ENCODE measurements at regions not wholly inside any gene's neighbourhood (a gene's known extent, or its start where the extent isn't known, plus 50 kb on each side); places are given as distances from the start of the nearest gene placed in this dataset.

GRCh38 chr1:199150756-199151155 is 511.9 kb downstream of the PTPRC start:
- no peak for DNase-seq (ENCODE audit: low read depth in 3 of 3, low spot score in 2 of 3)

DNA sequence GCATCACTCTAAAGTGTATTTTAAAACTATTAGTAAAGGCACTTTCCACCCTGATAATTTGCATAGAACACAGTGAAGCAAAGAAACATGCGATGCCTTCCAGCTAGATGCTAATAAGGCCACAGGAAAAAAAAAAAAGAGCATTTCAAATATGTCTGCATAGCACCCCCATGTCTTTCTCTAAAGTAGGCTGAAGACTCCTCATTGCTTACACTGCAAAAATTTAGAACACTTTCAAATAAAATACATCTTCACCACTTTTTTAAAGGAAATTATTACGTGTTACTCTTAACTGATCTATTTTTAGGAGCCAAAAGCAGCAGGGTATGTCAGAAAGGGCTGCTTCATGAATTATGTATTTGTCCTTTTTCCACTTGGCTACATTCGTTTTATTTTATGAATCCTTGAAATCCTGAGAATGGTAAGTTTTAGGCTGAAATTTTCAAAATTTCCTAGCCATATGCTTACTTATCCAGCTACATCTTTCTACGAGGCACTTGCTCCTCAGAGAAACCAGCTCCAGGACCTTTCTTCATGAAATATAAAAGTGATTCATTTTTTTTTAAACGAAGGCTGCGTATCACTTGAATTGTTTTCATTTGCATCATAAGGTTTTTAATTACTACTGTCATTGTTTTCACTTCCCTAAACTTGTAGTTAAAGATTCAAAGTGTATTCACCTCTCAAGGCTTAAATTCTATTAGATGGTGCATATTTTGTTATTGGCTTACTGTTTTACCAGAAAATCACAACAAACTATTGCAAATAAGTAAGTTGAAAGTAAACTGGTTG is 513.0 kb downstream of the PTPRC start:
- no peak for DNase-seq (ENCODE audit: low read depth in 3 of 3, low spot score in 2 of 3)

DNA sequence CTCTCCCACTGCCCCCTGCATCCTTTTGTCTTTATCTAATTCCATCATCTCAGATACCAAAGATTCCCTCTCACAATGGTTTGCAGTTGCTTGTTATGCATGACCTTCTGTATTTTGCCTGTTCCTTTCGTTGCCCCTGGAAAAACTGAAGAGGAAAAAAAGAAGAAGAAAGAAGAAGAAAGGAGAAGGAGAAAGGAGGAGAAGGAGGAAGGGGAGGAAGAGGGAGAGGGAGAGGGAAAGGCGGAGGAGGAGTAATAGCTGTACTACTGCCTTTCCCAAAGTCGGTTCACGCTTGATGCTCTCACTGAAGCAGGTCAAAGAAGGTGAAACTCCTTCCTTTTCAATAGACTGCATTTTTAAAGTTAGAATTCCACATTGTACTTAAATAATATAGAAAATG is 513.8 kb downstream of the PTPRC start:
- DNase-seq (ENCODE audit: low read depth in 3 of 3, low spot score in 2 of 3) = no peak

DNA sequence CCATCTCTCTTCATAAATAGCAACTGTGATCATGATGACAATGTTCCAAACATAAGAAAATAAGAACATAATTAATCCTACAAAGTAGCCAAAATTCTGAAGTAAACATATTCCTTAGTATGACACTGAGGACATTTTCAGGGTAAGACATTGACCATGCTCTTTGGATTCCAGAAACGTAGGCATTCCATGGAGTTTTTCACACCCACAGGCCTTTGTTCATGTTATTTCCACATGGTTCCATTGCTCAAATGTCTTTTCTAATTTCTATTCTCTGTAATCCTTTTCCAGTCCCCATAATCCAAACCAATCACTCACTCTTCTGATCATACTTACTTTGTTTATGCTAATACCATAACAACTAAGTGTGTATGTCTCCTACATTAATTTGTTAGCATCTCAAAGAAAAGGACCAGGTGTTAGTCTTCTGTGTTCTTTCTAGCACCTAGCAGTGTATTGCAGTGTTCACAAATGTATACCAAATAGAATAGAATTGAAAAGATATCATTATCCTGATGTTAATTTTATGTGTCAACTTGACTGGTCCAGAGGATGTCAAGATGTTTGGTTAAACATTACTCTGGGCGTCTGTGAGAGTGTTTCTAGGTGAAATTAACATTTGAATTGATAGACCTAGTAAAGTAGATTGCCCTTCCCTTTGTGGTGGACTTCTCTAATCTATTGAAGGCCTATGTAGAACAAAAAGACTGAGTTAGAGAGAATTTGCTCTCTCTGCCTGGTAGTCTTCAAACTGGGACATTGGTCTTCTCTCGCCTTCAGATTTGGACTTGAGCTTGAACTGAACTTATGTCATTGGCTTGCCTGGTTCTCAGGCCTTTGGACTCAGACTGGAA is 516.6 kb downstream of the PTPRC start:
- no peak for DNase-seq (ENCODE audit: low read depth in 3 of 3, low spot score in 2 of 3)

- no peak for DNase-seq (ENCODE audit: low read depth in 3 of 3, low spot score in 2 of 3)
Measured at GRCh38 chr1:199157494-199157893, 518.7 kb downstream of the PTPRC start.

GRCh38 chr1:199160521-199161318 is 521.9 kb downstream of the PTPRC start:
- DNase-seq (ENCODE audit: low read depth in 3 of 3, low spot score in 2 of 3) = no peak

DNA sequence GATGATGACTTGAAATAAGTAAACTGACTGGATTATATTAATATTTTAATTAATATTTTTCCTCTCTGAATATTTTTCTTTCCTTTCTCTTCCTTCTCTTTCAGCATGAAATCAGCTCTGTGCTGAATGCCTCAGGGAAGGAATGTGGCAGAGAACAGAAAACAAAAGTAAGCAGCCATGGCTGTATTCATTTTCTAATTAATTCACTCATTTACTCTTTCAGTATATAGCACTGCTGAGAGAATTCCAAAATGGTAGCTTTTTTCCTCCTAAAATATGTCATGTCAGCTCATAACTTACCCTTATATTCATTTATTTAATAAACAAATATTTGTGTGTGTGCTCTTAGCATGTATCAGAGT is 522.5 kb downstream of the PTPRC start:
- no peak for DNase-seq (ENCODE audit: low read depth in 3 of 3, low spot score in 2 of 3)

GRCh38 chr1:199161766-199162303 is 523.0 kb downstream of the PTPRC start:
- no peak for DNase-seq (ENCODE audit: low read depth in 3 of 3, low spot score in 2 of 3)

- DNase-seq (ENCODE audit: low read depth in 3 of 3, low spot score in 2 of 3) = no peak
Measured at GRCh38 chr1:199163267-199163666, 524.4 kb downstream of the PTPRC start.

- DNase-seq (ENCODE audit: low read depth in 3 of 3, low spot score in 2 of 3) = no peak
Measured at GRCh38 chr1:199163670-199164069, 524.8 kb downstream of the PTPRC start.

GRCh38 chr1:199167460-199167859 is 528.6 kb downstream of the PTPRC start:
- DNase-seq (ENCODE audit: low read depth in 3 of 3, low spot score in 2 of 3) = no peak

DNA sequence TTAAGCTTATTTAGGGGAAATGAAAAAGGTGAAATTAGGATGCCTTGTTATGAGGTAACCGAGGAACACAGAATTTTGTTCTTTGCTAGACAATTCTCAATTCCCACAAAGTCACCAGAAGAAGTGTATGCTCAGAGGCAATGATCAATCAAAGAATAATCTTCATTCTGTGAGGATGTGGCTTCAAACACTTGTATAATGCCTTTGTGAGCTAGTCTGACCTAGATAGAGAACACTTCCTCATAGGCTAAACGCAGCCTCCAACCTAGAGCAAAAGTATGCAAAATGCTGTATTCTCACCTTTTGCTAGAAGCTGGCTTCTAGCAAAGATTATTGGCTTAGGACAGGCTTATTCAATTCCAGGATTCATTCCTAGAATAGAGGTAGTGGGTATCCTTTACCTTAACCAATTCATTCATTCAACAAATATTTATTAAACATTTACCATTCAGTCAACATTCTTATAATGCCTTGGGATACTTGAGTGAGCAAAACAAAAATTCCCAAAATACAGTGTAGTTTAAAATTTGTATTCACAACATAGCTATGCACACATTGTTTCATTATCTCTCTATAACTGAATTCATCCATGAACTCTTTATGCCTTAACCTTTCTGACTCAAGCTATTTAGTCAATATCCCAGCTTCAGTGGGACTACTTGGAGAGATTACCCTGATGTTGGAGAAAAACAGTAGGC is 530.2 kb downstream of the PTPRC start:
- no peak for DNase-seq (ENCODE audit: low read depth in 3 of 3, low spot score in 2 of 3)

DNA sequence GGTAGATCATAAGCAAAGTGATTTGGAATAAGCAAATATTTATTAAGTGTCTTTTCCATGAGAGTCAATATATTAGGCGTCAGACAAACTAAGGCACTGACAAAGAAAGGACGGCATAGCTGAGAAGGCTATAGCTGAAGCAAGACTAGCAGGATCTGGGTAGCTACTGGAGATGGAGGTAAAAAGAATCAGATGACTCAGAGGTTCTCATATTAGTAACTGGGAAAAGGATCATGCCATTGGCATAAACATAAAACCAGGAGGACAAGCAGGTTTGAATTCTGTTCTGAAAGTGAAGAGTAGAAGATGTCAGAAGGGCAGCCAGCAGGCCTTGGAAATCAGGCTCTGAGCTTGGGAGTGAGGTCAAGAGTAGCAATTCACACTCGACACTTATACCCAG is 531.9 kb downstream of the PTPRC start:
- DNase-seq (ENCODE audit: low read depth in 3 of 3, low spot score in 2 of 3) = no peak

DNA sequence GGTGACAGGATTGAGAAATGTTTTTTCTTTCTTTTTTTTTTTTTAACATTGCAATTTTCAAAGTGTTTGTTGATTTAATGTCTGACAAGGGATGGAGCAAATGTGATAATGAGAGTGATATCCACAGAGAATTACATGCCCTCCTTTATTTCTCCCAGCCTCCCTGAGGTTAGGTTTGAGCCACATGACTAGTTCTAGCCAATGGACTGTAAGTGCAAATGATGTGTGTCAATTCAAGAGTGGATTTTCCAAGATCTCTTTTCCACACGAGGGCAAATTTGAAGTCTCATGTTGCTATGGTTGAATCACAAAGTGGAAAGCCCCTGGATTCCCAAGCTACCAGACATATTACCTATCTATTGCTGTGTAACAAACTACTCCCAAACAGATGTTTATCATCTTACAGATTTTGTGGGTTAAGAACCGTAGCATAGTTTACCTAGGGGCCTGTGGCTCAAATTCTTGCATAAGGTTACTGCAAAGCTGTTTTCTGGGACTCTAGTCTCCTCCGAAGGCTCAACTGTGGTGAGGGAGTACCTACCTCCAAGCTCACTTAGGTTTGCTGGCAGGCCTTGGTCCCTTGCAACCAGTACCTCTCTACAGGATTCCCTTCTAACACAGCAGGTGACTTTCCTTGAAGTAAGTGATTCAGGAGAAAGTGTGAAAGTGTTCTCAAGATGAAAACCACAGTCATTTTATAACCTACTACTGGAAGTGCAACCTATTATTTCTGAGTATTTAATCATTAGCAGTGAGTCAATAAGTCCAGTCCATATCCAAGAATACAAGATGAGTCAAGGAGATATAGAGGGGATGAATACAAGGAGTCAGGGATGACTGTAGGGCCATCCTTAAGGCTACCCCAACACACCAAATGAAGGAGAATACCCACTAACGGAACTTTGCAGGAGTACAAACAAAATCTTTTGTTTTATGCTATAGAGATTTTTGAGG is 533.6 kb downstream of the PTPRC start:
- DNase-seq (ENCODE audit: low read depth in 3 of 3, low spot score in 2 of 3) = no peak

- DNase-seq (ENCODE audit: low read depth in 3 of 3, low spot score in 2 of 3) = no peak
Measured at GRCh38 chr1:199173356-199173755, 534.5 kb downstream of the PTPRC start.

DNA sequence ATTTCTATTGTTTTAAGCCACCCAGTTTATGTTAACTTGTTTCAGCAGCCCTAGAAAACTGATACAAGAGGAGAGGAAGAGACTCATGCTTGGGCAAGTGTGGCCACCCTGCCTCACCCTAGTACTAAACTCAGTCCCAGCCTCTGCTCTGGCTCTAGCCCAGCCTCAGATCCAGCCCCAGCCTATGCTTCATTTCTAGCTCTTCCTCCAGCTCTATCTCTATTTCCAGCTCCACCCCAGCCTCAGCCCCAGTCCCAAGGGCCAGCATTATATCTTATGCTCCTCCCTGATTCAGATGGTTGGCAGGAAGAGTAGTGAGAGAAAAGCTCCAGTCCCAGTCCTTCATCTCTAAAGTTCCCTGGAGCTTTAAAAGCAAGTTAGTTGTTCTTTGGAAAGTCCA is 535.5 kb downstream of the PTPRC start:
- DNase-seq (ENCODE audit: low read depth in 3 of 3, low spot score in 2 of 3) = no peak

DNA sequence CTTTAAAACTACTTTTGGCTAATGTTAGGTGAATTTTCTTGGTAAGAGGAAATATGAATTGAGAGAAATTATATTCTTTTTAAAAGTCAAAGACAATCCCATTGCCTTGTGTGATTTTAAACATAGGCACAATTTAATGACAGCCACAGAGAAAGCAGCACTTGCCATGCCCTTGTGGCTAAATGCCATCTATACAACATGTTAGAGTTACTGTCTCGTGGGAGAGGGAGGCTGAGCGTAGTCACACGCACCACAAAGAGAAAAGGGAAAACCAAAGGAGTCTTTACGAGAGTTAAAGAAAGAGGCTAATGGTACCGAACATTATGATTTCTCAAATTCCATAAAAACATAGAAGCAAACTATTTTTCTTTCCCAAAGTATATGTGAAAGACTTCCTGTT is 537.9 kb downstream of the PTPRC start:
- DNase-seq (ENCODE audit: low read depth in 3 of 3, low spot score in 2 of 3) = no peak

DNA sequence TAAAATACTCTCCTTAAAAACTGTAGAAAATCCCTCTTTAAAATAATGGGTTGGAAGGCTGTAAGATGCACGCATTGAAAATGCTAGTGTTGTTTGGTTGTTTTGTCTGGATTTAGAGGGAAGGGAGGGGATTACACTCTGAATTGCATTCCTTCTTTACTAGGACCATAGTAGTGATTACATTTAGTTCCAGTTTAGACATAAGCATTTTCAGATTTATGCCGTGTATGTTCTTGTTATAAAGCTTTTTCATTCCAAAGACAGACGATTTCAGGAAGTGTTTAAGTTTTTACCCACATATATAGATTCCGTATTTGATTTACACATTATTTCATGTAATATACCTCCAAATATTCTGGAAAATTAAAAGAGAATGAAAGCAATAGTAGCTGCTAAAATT is 538.4 kb downstream of the PTPRC start:
- DNase-seq (ENCODE audit: low read depth in 3 of 3, low spot score in 2 of 3) = no peak

- no peak for DNase-seq (ENCODE audit: low read depth in 3 of 3, low spot score in 2 of 3)
Measured at GRCh38 chr1:199178646-199179045, 539.8 kb downstream of the PTPRC start.
